OCI-M1 (cell line): ENCODE measurements at regions not wholly inside any gene's neighbourhood (a gene's known extent, or its start where the extent isn't known, plus 50 kb on each side); places are given as distances from the start of the nearest gene placed in this dataset.
"Not testable (repeated sequence)": the region's sequence is repeated elsewhere in the genome, so short reads cannot be mapped to it uniquely, and the experiment has no call there.

Experiments
- DNase-seq: peaks from one replicate; lab custom pipeline; 2025; lab: John Stamatoyannopoulos, UW

GRCh38 chr5:104088876-104089778 is 526.5 kb upstream of the NUDT12 start:
- peak; percentile 86 for DNase-seq

- no peak for DNase-seq
Measured at GRCh38 chr5:104084896-104085295, 522.3 kb upstream of the NUDT12 start.

GRCh38 chr5:104082754-104083153 is 520.2 kb upstream of the NUDT12 start:
- DNase-seq: no peak

GRCh38 chr5:104081232-104081631 is 518.6 kb upstream of the NUDT12 start:
- DNase-seq: no peak

- DNase-seq: no peak
Measured at GRCh38 chr5:104080646-104081175, 518.1 kb upstream of the NUDT12 start.

- DNase-seq: not testable (repeated sequence)
Measured at GRCh38 chr5:104079861-104080645, 517.5 kb upstream of the NUDT12 start.

- DNase-seq: peak; percentile 37
Measured at GRCh38 chr5:104071887-104072286, 509.3 kb upstream of the NUDT12 start.

- no peak for DNase-seq
Measured at GRCh38 chr5:104062621-104063377, 500.2 kb upstream of the NUDT12 start.

GRCh38 chr5:104061707-104062106 is 499.1 kb upstream of the NUDT12 start:
- DNase-seq: no peak

- DNase-seq: no peak
Measured at GRCh38 chr5:104053353-104053649, 490.7 kb upstream of the NUDT12 start.

DNA sequence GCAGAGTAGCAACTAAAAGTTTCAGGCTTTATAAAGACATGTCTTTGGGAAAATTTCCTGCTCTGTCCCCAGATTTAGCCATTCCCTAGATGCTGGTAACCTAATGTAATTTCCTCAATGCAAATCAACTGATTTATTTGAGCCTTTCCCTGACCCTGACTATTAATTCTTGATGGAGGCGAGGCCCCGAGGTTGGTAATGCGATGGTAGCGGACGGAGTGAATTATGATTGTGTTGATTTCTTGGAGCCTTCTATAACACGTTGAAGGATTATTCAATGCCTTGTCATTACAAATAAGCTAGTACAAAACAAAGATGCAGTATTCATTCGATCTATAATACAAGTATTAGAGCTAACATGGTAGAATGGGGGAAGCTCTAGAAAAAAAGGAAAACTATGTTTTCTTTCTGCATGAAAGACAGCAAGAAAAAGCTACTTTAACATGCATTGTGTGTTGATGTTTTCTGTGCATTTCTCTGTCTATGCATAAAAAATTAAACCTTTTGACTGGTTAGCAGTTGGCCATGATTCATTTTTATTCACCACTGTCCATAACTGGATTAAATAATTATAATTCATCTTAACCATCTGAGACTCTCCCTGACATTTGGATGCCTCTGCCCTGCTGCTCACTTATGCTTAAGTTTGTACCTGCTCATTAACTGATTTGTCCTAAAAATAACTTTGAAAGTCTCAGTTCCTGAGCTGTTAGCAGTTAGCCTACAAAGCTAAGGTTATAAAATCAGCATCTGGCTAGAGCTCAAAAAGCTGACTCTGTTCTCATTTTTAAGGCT is 490.2 kb upstream of the NUDT12 start:
- no peak for DNase-seq

DNA sequence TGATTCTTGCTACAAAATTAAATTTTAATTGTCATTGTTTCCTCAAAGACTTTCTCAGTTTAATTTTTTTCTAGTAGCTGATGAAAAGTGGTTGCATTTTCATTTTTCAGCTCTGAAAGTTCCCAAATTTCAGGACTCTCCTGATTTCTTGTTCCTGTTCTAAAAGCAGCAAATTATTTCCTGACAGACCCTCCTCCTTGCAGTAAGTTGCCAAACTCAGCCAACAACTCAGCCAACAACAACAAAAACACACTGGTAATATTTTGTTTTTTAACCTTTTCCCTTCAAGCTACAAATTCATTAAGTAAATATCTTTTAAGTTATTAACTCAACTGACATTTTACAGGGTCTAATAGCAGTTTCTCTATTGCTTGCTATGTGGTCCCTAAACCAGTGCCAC is 487.8 kb upstream of the NUDT12 start:
- DNase-seq: no peak

DNA sequence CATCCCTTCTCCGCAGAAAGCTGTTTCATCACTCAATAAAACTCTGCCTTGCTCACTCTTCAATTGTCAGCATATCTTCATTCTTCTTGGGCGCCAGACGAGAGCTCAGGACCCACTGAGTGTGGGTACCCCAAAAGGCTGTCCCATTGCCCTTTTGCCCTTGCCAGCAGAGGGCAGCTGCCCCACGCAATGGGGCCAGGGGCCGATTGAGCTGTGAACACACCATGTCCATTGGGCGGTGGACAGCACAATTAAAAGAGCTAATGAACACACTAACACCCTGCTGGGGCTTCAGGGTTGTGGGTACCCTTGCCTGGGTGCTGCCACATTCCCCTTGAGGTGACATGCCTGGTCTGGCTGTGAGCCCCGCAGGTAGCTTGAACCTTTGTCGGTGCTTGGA is 487.2 kb upstream of the NUDT12 start:
- DNase-seq: no peak

- DNase-seq: peak; percentile 63
Measured at GRCh38 chr5:104048231-104048630, 485.6 kb upstream of the NUDT12 start.

GRCh38 chr5:104045987-104046386 is 483.4 kb upstream of the NUDT12 start:
- no peak for DNase-seq

DNA sequence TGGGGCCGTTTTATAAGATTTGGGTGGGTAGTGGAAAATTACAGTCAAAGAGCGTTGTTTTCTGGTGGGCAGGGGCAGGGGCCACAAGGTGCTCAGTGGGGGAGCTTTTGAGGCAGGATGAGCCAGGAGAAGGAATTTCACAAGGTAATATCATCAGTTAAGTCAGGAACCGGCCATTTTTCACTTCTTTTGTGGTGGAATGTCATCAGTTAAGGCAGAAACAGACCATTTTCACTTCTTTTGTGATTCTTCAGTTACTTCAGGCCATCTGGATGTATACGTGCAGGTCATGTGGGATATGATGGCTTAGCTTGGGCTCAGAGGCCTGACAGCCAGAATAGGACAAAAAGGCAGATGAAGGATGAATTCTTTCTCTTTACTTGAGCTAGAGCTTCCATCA is 477.3 kb upstream of the NUDT12 start:
- DNase-seq: not testable (repeated sequence)

DNA sequence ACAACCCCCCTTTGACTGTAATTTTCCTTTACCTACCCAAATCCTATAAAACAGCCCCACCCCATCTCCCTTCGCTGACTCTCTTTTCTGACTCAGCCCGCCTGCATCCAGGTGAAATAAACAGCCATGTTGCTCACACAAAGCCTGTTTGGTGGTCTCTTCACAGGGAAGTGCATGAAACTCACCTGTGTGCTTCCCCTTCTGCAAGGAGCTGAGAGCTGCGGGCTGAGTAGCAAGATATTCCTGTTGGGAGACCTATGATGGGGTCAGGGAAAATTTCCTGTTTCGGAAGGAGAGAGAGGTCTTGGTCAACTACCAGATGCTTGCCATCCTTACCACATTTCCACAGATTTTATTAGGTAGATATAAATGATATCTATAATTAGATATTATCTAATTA is 474.5 kb upstream of the NUDT12 start:
- DNase-seq: not testable (repeated sequence)

DNA sequence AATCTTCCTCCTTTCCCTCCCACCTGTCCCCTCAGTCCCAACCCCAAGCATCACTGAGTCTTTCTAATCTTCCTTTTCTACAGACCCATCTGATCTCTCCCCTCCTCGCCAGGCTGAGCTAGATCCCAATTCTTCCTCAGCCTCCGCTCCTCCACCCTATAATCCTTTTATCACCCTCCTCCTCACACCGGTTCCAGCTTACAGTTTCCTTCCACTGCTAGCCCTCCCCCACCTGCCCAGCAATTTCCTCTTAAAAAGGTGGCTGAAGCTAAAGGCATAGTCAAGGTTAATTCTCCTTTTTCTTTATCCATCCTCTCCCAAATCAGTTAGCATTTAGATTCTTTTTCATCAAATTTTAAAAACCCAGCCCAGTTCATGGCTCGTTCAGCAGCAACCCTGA is 470.6 kb upstream of the NUDT12 start:
- not testable (repeated sequence) for DNase-seq

DNA sequence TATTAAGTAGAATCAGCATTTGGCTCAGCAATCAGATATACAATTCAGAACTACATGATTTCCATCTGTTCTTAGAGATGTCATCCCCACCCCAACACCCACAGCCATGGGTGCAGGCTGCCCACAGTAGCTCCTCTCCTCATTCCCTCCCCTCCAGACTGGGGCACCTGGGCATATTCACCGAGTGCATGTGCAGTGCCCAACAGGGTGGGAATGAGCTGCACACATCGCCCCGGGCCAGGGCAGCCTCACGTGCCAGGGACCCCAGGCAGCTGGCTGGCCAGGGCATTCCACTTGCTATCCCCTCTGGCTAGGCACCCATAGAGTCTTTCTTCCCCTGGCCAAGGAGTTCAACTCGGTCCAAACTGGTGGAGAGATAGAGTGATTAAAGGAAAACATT is 461.9 kb upstream of the NUDT12 start:
- DNase-seq: no peak

- no peak for DNase-seq
Measured at GRCh38 chr5:104023739-104024138, 461.1 kb upstream of the NUDT12 start.

GRCh38 chr5:104019956-104020355 is 457.4 kb upstream of the NUDT12 start:
- DNase-seq: no peak
